Islet of Langerhans (tissue), 1 donor: ENCODE measurements at regions not wholly inside any gene's neighbourhood (a gene's known extent, or its start where the extent isn't known, plus 50 kb on each side); places are given as distances from the start of the nearest gene placed in this dataset.

Experiments
- FAIRE-seq: peaks from one replicate; lab custom pipeline; 2011; peaks lifted over from hg19 to GRCh38; lab: Jason Lieb, UNC

DNA sequence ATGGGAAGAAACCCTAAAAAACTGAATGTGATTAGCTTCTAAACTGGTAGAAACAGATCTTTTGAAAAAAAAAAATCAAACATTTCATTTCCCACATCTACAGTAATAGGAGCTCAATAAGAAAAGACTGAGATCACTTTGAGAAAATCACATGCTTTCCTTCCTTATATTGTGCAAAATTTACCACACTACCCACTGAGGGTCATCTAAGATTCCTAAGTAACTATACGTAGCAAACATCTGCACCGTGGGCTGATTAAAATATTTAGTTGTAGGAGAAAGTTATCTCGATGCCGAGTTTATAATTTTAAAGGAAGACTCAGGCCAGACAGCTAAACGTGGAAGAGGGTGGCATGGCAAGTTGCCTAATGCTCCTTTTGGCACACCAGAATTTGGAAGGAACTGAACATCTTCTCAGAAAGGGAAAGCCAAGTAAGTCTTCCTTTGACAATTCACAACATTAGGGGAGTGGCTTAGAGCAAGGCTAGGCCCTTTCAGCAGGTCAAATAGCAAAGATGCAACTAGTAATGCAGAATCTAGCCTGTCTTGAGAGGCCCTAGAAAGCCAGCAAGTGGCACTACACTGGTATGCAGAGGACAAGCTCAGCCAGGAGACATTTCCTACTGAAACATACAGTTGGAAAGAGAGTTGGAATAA lies 128.0 kb downstream of the TMA16 start:
- no peak for FAIRE-seq

DNA sequence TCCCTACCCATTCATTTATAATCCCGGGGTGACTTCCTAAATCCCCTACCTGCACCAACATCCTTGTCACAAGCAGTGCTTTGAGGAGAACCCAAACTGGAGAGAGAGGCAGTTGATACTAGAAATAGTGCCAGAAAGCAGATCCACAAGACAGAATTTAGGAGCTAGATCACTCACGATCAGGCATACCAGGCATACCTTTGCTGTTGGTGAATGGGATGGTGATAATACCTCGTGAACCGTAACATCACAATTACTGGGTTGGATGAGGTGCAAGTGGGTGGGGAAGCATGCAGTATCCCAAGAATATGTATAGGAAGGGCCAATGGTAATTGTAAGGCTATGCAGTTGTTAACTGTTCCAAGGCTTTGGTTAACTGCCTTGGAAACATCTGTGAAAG lies 129.3 kb downstream of the TMA16 start:
- no peak for FAIRE-seq

DNA sequence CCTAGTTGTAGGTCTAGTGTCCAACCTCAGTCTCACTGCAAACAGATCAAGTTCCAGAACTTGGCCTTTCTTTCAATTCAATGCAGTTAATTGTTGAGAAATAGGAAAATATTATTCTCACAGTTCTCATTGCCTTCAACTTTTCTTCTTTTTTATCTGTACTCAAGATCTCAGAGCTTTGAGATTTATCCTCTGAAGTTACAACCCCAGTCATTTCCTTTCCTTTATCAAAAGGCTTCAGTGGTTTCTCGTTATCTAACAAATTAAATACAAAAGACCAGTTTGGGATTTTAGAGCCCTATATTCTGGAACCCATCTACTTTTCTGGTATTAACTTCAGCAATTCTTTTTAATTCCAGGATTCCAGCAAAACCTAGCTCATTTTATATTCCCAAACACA lies 130.2 kb downstream of the TMA16 start:
- no peak for FAIRE-seq

DNA sequence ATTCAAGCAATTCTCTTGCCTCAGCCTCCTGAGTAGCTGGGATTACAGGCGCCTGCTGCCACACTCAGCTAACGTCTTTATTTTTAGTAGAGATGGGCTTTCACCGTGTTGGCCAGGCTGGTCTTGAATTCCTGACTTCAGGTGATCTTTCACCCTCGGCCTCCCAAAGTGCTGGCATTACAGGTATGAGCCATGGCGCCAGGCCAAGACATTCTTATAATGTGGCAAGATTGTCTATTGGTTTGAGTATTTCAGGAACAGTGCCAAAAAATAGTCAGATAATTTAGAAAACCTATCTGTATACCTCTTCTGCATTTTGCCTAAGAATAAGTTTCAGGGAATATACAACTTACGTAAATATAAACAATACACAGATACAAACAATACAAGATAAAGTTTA lies 136.8 kb downstream of the TMA16 start:
- no peak for FAIRE-seq

DNA sequence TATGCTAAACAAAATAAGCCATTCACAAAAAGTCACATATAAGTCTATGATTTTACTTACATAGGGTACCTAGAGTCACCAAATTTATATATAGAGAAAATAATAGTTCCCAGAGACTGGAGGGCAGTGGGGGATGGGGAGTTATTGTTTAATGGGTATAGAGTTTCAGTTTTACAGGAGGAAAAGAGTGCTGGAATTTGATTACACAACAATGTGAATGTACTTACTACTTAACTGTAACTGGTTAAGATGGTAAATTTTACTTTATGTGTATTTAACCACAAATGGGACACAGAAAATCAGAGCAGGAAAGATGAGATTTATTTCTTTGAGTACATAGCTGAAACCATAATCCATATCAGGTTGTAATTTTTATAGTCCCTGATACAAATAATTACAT lies 144.4 kb downstream of the TMA16 start:
- no peak for FAIRE-seq

DNA sequence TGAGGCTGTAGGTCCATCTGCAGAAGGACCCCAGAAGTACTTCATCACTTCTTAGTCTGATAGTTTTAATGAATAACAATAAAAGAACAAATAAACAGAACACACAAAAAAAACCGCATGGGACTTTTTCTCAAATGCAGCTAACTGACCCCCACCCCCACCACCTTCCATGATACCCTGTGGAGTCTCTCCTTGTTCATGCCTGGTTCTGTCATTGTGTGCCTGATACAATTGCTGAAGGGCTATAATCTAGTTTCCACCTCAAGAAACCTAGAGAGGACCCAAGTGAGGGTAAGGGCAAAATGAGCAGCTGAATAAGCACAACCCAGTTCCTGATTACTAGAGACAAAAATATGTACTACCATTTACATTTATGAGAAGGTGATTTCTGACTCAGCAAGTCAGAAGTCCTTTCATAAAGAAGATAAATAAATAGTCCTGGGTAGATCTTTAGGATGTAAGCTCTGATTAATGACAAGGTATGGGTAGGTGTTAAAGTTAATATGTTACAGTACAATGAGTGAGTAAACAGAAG lies 155.1 kb downstream of the TMA16 start:
- no peak for FAIRE-seq

DNA sequence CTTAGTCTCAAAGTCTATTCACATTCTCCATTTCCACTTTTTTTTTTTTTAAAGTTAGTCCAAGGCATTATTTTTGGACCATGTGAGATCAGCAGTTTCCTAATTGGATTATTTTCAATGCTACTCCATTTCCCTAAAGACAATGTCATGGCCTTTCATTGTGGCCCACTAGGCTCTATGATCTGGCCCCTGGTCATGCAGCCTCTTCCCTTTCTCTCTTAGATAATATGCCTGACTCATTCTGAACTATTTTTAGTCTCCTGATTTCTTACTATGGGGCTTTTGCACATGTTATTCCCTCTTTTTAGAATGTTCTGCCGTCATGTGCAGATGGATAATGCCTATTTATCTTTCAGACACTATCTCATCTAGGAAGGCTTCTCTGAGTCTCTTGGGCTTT lies 157.3 kb downstream of the TMA16 start:
- no peak for FAIRE-seq

DNA sequence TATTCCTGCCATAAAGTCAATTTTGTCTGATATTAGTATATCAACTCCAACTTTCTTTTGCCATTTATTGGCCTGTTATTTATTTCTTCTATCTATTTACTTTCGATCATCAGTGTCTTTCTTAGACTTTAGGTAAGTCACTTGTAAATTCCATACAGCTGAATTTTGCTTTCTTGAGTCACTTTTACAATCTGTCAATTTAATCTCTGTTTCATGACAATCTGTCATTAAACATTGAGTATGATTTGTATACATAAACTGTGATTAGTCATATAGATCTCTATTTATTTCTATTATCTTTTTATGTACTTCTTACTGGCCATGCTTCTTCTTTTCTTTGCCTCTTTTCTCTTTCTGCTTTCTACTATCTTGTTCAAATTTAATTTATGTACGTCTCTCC lies 160.1 kb downstream of the TMA16 start:
- no peak for FAIRE-seq

DNA sequence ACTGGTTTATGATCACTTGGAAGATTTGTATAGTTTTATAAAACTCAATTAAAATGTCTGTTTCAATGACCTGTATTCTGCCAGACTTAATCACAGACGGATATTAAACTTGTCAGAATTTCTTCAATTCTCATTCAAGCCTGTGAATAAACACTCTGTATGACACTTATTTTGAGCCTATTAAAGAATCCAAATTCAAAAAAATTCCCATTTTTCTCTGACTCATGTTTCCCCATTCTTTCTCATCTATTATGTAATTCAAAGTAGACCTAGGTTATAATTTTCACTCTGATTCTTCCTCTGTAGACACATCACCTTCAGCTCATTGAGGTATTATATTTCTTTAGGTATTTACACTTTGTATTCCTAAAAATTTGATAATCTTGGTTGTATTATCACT lies 166.1 kb downstream of the TMA16 start:
- FAIRE-seq: no peak

DNA sequence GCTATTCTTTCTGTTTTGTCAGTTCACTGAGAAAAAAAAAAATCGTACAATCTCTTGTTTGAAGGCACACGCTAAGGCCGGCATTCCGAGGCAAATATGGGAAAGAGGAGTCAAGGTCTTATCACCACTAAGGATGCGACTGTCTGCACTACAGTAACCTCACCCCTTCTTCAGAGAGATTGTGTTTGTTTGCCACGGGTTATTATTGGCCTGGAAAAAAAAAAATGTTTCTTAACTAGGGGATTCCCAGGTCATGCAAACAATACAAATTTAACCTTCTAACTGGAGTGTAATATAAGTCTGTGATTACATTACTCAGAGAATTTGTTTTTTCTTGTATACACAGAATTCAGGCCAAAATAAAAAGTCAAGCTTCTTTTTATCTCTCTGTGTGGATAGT lies 168.3 kb downstream of the TMA16 start:
- FAIRE-seq: no peak

DNA sequence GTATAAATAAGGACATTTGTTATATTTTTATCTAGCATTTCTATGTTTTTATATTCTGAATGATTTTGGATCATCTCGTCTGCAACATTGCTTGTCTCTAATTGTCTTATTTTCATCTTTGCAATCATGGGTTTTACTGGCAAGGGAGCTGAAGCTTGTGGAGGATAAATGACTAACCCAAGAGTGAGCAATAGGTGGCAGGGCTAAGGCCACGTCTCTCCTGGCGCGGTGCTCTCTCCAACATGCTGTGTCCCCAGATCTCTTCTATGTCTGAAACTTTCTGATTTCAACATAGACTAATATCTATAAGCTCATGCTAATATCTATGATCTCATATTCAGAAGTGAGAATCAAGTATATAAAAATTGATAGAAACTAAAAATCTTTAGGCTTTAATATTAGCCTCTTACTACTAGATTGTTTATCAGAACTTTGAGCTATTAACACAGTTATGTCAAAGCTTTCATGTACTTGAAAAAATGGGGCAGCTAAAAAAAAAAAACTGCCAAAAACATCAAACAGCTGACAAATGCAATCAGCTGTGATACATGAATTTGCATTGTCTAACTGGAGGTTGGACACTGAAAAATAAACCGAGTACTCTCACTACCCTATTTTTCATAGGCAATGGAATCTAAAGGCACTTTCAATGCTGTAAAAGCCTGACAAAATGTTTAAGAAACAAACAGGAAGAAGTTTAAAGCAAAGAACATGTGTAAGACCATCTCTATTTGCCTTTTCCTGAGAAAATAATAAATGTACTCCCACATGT lies 169.2 kb downstream of the TMA16 start:
- no peak for FAIRE-seq

DNA sequence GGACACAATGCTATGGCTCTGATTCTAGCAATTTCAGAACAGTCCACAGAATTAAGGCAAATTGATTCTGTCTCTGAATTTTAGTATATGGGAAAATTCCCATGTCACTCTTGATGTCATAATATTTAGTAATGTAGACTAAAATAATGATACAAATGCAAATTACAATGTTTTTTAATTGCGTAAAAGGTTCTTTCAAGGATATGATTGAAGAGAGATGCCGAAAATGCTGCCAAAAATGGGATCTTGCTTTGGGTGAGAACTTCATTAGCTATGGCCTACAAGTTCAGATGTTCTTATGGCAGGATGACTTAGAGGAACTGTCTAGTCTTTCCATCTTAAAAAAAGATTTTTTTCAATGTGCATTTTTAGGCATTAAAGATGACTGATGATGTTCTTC lies 170.6 kb downstream of the TMA16 start:
- no peak for FAIRE-seq

DNA sequence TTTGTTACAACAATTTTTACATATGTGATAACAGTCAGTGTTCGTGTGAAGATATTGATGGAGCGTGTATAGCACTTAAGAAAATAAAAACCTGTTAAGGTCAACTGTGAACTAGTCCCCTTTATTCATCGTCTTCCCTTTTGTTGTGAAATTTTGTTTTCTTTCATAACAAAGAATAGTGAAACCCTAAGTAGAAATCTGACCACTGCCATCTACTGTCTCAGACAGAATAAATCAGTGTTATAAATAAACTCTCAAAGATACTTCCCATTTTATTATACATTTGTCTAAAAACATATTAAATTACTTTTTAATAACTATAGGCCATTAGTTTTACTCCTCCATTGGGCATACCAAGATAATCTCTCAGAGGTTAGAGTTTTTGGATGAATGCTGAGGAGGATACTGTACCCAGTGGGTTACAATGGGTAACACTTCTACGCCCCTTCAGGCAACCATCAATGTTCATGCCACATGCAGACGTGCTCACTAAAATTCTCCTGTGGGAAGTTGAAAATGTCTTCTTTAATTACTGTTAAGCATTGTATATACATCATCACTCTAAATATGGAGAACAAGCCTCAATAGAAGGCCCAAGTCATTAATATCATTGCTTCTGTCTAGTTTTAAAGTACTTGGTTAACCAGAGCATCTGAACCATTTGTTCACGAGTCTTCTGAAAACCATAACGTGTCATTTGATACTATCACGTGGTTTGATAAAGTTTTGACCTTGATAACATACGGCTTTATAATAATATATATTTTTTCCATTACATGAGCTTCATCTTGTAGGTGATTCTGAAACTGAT lies 171.2 kb downstream of the TMA16 start:
- FAIRE-seq: no peak

DNA sequence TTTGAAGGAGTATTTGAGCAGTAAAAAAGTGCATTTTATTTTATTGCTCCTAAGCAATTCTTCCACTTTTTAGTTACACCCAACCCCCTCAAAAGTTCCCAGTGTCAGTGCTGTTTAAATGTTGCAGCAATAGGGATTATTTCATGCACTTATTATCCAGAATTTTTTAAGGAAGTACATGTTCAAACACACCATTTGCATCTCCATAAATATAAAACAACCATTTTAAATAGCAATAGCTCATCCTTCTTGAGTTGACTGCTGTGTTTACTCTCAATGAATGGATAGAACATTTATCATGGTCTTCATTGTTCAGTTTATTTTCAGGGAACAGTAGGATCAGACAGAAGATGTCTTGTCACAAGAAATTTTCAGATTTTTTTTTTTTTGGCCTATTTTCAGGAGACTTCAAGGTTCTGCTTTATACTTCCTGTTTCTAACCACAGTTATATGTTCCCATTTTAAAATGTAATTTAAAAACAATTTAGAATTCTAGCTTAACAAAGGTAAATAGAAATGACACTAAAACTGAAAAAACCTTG lies 171.9 kb downstream of the TMA16 start:
- FAIRE-seq: no peak

DNA sequence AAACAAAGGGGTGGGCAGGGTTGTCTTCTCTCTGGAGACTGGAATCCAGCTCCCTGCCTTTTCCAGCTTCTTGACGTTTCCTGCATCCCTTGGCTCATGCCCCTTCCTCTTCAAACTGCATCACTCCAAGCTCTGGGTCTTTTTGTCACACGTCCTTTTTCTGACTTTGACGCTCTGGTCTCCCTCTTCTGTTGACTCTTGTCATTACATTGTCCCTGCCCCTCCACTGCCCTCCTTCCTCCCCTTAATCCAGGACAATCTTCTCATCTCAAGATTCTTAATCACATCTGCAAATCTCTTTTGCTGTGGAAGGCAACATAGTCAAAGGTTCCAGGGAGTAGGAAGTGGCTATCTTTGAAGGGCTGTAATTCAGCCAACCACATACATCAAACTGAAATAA lies 178.3 kb downstream of the TMA16 start:
- no peak for FAIRE-seq

DNA sequence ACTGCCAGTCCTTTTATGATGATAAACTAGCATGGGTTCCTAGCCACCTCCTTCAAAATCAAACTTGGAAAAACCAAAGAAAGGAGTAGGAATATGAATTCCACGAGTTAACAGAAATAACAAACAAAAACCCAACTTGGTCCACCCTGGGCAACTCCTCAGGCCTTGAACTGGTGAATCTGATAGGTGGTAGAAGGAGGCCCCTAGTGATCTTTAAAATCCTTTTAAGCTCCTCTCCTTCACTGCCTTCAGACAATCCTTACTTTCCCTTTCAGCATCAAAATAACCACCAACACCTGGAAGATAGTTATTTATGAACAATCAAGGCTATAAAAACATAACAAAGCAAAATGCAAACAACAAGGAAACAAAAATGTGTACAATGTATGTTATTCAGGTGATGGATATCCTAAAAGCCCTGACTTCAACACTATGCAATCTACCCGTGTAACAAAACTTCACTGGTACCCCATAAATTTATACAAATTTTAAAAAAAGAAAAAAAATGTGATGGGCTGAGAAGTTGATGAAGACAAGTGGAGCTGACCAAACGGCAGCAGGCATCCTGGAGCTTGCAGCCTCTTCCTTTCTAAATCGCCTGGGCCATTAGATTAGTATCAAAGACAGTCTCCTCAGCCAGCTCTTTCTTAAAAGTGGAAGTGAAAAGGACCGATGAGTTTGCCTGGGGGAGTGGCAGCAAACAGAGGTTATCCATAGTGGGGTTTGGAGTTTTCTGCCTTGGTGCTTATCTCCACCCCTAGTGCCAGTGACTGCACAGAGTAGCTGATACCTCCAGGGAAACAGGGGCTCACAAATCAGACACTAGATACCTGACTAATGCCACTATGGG lies 179.6 kb downstream of the TMA16 start:
- FAIRE-seq: no peak

DNA sequence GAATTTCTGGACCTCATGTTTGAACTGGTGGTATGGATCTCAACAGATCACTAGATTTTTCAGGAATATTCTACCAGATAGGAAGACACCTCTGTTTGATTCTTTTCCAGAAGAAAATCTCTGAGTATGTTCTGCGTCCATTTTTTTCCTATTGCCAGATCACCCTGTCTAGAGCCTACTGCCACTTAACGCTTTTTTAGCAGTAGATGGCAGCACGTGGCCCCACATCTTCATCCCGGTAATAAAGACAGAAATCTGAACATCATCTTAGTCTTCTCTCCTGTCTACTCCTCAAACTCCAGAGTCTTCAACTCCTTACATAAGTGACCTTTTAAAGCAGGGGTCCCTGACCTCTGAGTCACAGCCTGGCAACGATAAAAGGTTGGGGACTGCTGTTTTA lies 184.7 kb downstream of the TMA16 start:
- no peak for FAIRE-seq

DNA sequence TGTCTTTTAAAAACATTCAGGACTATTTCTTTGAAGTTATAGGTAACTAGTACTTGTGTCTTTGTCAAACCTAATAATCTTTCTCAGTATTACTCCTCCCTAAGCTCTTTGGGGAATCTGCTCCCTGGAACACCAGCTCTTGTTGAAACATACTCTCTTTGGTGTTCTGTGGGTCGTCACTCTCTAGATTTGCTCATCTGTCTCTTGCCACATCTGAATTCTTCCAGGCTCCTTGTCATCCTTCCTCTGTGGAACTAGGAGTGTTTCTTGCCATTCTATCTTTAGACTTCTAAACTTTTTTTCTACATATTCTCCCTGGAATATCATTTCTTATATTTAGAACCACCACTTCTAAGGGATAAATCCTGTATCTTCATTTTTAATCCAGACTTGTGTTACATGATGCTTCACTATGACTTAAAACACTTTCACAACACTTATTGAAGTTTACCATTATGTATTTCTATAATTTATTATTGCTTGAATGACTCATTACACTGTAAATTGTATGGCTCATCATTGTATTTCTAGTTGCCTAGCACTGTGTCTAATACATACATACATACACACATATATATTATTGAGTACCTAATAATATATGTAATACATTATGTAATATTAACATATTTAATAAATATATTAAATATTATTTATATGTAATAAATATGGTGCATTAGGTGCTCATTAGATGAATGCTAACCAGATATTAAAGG lies 186.1 kb downstream of the TMA16 start:
- no peak for FAIRE-seq

DNA sequence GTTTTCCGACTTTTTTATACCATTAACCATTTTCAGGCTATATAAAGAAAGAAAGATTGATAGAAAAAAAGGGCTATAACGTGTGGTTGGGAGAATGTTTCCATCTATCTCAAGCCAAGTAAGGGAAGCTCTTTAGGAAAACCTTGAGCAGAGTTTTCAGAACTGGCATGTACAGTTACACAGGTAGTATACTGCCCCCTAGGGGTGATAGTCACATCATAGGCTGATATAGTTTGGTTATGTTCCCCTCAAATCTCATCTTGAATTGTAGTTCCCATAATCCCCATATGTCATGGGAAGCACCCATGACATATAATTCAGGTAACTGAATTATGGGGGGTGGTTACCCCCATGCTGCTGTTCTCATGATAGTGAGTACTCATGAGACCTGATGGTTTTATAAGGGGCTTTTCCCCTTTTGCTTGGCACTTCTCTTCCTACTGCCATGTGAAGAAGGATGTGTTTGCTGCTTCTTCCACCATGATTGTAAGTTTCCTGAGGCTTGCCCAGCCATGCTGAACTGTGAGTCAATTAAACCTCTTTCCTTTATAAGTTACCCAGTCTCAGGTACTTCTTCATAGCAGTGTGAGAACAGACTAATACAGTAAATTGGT lies 186.8 kb downstream of the TMA16 start:
- peak; percentile 87 for FAIRE-seq

DNA sequence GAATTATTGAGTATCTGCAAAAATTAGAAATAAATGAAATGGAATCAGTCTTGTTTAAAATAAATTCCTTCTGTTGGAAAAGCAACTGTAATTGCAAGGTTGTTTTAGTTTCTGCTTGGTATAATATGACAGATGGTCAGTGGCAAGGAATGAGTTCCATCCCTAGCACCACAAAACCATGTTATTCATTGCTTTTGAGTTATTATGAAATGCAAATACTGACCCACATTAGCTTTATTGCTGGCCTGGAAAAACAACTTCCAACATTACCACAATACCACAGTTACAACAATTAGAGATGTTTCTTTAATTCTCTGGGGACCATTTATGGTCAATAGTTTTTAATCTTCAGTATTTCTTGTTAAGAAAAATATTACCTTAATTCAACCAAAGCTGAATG lies 194.4 kb downstream of the TMA16 start:
- peak; percentile 82 for FAIRE-seq

DNA sequence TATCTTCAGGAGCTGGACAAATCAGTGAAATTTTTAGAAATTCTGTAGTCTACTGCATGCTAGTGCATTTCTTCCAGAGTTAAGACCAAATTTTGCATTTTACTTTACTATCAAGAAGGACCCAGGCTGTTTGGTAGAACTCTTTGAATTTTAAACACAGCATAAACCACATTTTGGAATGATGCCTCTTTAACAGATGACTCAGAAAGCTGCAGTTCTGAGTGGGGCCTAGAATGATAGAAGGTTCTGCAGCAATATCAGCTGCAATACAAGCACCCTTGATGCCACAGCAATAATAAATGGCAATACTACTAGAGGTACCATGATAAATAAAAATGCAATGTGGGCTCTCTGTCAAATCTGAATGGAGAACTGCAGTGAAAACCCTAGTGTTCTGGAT lies 198.7 kb downstream of the TMA16 start:
- no peak for FAIRE-seq
